Stimulated activated CD4-positive, alpha-beta T cell treated with anti-CD3 and anti-CD28 coated beads, Interleukin-2, amount 100 ng/mL, for 48 hours (primary cell): ENCODE measurements at regions not wholly inside any gene's neighbourhood (a gene's known extent, or its start where the extent isn't known, plus 50 kb on each side); places are given as distances from the start of the nearest gene placed in this dataset.

Experiments
- DNase-seq, 2 donors: peaks; one replicate each; pipeline ENCODE4 v3.0.0-alpha.2; 2020

GRCh38 chr2:172333235-172333977 is 94.0 kb upstream of the ITGA6 start:
- no peak for DNase-seq

DNA sequence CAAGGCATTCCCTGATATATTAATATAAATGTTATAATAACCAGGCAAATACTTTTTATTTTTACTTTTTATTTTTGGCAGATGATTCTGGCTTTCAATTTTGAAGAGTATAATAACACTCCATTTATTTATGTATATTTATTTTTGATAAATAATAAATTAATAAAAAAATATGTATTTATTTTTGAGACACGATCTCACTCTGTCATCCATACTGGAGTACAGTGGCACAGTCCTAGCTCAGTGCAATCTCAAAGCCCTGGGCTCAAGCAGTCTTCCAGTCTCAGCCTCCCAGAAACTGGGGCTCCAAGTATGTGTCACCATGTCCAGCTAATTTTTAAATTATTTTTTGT is 93.4 kb upstream of the ITGA6 start:
- no peak for DNase-seq

GRCh38 chr2:172334988-172335387 is 92.4 kb upstream of the ITGA6 start:
- no peak for DNase-seq

GRCh38 chr2:172335736-172336135 is 91.7 kb upstream of the ITGA6 start:
- no peak for DNase-seq

DNA sequence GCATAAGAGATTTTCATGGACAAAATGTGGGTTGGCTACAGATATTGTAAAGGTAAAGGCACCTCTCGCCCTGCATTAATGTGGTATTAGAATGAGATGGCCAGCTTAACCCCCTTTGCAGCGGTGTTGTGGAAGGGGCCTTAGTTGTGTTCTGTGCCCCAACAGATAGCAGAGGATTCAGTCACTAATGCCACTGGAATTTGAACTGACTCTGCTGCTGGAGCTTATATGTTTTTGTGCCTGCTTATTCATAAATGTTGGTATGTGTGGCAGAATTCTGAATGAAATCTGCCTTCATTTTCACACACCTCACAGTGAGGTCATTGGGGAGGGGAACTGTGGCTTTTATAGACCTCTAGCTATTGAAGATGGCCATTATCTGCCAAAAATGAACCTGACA is 90.7 kb upstream of the ITGA6 start:
- DNase-seq = no peak

DNA sequence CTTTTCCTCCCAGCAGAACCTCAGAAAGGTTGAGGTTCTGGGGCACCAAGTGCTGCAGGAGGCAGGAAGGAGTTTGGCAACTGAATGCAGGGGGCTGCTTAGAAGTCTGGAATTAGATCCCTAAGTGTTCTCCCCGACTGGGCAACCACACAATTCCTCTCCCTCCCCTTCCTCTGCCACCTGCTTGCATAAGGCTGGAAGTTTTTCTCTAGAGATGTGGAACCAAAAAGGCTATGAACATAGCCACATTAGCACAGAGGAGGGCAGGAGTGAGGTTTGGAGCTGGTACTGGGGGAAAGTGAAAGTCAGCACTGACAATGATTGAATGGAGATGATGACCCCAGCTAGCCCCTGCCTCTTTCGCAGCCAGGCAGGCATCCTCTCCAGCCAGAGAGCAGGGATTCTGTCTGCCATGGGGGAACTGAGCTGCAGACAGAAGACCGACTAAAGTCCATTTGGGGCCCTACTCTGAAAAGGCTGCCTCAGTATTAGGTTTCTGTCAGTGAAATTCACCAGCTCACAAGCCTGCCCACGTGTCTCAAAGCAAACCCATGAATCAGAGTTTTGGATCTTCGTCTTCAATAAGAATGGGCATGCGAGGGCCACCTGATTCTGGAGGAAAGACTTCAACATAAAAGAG is 87.9 kb upstream of the ITGA6 start:
- DNase-seq = no peak

DNA sequence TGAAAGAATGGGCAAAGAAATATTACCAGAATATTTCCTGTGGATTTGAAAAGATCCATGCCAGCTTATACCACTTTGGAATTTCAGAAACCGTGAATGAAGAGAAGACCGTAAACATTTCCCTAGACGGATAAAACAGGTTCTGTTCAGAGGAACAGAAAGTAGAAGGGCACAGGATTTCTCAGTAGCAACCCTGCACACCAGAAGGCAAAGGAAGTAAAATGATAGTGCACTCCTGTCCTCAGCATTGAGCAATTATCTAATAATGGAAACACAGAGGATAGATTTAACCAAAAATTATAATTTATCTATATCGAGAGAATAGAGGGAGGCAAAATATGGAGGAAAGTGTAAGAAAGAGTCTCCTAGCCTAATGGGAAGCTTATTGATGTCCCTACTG is 87.0 kb upstream of the ITGA6 start:
- no peak for DNase-seq

DNA sequence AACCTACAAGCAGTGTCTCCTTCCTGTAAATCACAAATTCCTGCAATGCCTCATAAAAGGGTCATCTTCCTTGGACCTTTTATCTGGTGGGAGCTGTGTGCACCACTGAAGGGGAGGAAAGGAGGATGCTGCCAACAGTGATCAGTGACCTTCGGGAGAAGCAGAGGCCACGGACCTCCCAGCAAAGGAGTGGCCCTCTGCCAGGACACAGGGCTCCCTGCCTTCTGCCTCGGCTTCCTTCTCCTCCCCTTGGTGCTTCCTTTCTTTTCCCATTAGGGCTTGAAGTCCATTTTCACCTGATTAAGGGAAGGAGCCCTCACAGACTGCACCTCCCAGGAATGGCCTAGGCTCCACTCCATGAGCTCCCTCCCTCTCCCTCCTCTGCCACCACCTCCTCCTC is 85.3 kb upstream of the ITGA6 start:
- no peak for DNase-seq

DNA sequence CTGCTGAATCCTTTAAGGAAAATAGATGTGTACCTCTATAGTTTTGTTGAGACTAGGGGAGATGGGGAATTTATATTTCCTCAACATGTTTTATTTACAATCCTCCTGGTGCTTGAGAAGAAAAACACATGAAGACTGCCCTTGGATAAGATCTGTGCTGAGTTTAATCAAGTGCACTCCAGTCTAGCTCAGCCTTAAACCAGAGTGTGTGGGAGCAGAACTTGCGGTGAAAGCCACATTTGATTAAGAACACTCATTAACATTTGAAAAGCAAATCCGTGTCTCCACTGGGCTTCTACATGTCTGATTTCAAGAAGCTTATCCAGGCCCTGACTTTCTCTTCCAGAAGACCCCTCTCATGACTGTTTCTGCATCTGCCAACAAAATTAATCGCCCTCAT is 84.8 kb upstream of the ITGA6 start:
- DNase-seq = no peak

DNA sequence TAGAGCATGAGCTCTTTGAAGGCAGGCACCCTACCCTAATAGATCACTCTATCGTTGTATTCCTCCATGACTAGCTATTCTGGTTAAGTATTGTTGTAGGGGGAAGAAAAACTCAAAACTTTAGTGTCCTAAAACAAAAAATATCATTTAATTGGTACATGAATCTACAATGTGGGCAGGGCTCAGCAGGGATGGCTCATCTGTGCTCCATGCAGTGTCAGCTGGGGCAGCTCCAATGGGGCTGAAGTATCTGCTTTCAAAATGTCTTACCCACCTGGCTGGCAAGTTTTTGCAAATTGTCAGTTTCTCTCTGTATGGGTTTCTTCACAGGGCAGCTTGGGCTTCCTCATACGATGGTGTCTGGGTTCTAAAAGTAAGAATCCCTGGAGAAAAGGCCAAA is 83.2 kb upstream of the ITGA6 start:
- DNase-seq = no peak

- no peak for DNase-seq
Observed at GRCh38 chr2:172345956-172346555, 81.3 kb upstream of the ITGA6 start.

- DNase-seq = no peak
Observed at GRCh38 chr2:172348555-172349288, 78.7 kb upstream of the ITGA6 start.

DNA sequence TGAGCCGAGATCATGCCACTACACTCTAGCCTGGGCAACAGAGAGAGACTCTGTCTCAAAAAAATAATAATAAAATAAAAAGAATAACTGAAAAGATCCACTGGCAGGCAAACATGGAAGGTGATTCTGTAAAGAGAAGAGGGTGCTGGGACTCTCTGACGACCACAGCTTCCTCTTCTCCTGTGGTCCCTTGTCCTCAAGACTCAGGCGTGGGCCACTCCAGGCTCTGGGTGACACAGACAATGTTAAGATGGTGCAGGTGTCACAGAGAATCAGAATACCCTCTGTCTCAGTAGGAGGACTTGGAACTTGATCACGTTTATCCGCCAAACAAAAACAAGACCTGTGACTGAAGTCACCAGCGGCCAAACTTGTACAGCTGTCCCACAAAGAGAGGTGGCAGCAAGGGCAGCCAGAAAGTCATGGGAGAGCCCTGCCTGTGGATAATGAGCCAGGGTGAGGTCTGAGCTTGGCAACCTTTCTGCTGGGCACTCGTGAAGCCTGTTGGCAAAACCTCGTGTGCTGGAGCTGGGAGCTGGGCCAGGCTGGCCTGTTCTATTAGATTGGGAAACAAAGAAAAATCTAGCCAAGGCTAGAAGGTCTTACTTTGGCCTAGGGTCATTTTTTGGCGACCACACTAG is 76.4 kb upstream of the ITGA6 start:
- DNase-seq = no peak

DNA sequence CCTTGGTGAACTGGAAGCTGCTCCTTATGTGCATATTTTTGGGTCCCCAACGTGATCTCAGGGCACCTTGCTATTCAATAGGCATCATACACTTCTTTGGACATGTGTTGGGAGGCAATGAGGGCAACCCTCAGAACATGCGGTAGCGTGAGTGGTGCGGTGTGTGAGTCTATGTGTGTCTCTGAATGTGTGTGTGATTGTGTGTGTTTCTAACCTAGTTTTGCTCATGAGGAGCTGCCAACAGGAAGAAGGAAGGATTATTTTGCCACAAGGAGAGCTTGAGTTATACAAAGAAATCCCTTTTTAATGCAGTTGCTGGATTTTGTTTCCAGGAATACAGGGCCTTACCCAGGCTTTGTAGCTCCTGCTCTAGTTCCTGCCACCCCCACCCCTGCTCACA is 75.8 kb upstream of the ITGA6 start:
- DNase-seq = no peak

- no peak for DNase-seq
Observed at GRCh38 chr2:172354347-172354746, 73.0 kb upstream of the ITGA6 start.

DNA sequence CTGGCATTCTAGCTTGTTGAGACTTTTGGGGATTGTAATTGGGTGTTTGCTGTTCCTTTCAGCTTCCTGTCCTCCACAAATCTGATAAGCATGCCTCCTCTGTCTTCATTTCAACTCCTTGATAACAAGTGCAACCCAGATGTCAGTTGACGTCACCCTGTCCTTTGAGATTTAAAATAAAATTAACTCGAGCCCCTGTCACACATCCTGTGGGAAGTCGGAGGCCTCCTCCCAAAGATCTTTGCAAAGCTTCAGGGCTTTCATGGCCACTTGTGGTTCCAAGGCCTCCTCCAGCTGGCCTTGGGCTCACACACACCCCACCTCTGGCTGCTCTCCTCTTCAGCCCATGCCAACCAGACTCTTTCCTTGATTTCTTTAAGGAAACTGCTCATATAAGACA is 69.9 kb upstream of the ITGA6 start:
- DNase-seq = no peak

DNA sequence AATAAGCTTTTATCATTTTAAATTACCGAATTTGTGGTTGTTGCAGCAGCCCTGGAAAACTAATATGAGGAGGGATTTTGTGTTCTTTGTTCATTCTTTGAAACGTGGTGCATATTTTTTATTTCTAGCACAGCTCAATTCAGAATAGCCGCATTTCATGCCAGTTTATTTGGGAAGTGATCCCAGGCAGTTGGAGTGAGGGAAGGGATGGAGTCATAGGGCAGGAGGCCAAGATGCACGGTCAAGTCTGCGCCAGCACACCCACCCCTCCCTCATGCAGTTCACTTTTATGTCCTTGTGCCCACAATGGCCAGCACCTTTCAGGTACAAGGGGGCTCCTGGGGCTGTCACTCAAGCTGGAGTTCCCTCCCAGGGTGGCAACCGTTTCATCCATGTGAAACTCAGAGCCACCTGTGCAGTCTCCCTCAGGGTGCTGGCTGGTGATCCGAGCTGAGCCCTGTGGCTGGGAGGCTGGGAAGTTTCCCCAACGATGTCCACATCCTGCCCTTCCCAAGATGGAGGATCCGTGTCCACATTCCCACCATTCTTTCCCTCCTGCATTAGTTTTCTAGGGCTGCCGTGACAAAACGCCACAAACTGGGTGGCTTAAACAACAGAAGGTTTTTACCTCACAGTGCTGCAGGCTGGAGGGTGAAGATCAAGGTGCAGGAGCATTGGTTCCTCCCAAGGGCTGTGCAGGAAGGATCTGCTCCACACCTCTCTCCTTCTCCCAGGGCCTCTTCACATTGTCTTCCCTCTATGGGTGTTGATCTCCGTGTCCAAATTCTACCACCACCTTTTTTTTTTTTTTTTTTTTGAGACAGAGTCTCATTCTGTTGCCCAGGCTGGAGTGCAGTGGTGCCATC is 68.5 kb upstream of the ITGA6 start:
- no peak for DNase-seq

DNA sequence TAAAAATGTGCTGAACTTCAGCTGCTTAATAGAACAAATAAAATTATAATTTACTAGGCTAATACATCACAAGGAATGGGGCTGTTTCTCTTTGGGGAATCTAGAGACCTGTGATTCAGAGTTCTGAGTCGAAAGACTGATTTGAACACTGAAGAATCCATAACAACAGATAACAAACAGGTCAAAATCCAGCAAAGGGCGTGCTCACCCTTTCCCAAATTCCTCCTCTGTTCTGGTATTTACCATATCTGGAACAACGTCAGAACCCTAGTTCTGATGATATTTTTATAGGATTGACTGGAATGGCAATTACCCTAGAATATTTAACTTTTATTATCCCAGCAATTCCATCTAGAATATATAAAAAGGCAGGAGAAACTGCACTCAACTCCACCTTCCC is 66.0 kb upstream of the ITGA6 start:
- no peak for DNase-seq

- DNase-seq = no peak
Observed at GRCh38 chr2:172361840-172362239, 65.5 kb upstream of the ITGA6 start.

DNA sequence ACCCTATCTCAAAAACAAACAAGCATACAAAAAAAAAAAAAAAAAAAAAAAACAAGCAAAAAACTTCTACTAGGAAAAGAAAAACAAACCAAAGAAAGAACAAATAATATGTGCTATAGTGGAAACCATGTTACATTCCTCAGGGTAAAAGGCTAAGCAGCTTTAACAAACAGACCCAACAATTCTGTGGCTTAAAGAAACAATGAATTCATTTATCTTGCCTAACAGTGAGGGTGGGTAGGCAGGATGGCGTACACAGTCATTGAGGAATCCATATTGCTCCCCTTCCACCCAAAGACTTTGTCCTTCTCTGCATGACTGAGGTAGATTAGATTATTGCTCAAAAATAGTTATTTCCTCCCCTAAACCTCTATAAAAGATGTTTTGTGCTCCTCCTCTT is 63.1 kb upstream of the ITGA6 start:
- no peak for DNase-seq

- DNase-seq = no peak
Observed at GRCh38 chr2:172366596-172367150, 60.7 kb upstream of the ITGA6 start.

DNA sequence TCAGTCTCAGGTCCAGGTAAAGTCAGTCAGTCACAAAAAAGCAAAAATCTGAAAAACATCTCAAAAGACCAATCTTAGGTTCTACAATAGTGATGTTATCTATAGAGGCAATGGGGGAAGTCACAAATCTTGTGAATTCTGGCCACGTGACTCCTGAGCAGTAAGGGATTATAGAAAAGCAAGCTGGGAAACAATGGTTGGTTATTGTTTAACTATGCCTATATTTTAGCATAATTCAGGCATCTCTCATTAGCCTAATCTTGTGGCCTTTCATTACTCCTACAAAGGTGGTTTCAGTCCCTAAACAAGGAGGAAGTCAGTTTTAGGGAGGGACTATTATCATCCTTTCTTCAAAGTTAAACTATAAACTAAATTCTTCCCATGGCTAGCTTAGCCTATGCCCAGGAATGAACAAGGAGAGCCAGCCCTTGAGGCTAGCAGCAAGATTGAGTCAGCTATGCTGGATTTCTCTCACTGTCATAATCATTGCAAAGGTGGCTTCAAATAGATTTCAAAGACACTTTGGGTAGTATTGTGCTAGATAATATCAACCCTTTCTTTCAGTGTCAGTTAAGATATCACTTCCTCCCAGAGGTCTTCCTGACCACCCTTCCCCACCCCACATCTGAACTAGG is 56.4 kb upstream of the ITGA6 start:
- no peak for DNase-seq
